Activated T-helper 2 cell treated with anti-CD3 and anti-CD28 coated beads, Interferon-gamma antibody, Interleukin-2, Interleukin-4, amounts not matched to agents 10 μg/mL and 5 μg/mL and 100 μg/mL, durations not matched to agents 14 hours and 24 hours and 36 hours (primary cell): ENCODE measurements at regions not wholly inside any gene's neighbourhood (a gene's known extent, or its start where the extent isn't known, plus 50 kb on each side); places are given as distances from the start of the nearest gene placed in this dataset.

Experiments
- DNase-seq: peaks from one replicate; pipeline ENCODE4 v3.0.0; 2021; ENCODE audit warnings: low spot score
- H3K27ac Mint-ChIP-seq: one replicate; pipeline ENCODE4 v1.8.0; 2021; ENCODE audit warnings: mixed read lengths
- H3K27me3 Mint-ChIP-seq: one replicate; pipeline ENCODE4 v1.8.0; 2021; ENCODE audit warnings: low read depth, mixed read lengths
- H3K36me3 Mint-ChIP-seq: one replicate; pipeline ENCODE4 v1.8.0; 2021; ENCODE audit warnings: low read depth, mixed read lengths
- H3K4me1 Mint-ChIP-seq: one replicate; pipeline ENCODE4 v1.8.0; 2021; ENCODE audit warnings: low read depth, mixed read lengths
- H3K4me3 Mint-ChIP-seq: one replicate; pipeline ENCODE4 v1.8.0; 2021; ENCODE audit warnings: low read depth, mild to moderate bottlenecking, moderate library complexity, mixed read lengths
- H3K9me3 Mint-ChIP-seq: one replicate; pipeline ENCODE4 v1.8.0; 2021; ENCODE audit warnings: mixed read lengths
- intact Hi-C: fragments of 100-400 bp; cut with micrococcal nuclease; formaldehyde crosslinking; loops from one replicate; pipeline ENCODE4 v1.15.1; 2023

DNA sequence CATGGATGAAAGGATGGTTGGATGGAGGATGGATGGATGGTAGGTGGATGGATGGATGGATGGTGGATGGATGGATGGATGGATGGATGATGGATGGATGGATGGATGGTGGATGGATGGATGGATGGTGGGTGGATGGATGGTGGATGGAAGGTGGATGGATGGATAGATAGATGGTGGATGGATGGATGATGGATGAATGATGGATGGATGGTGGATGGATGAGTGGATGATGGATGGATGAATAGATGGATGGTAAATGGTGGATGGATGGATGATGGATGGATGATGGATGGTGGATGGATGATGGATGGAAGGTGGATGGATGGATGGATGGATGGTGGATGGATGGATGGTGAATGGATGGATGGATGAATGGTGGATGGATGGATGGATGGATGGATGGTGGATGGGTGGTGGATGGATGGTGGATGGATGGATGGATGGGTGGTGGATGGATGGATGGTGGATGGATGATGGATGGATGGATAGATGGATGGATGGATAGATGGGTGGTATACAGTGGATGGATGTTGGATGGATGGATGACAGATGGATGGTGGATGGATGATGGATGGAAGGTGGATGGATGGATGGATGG, 350.8 kb downstream of the BRD1 start:
- H3K27me3 Mint-ChIP-seq = no peaks in the 10 kb centered on the region
- intact Hi-C loops = no loop called here
- H3K9me3 Mint-ChIP-seq = peaks cover 12% of the 10 kb centered on the region
- DNase-seq = no peak
- no peak overlapping the region for H3K4me3 Mint-ChIP-seq
- peaks cover 12% of the 10 kb centered on the region for H3K36me3 Mint-ChIP-seq
- no peak overlapping the region for H3K27ac Mint-ChIP-seq
- no peaks in the 10 kb centered on the region for H3K4me1 Mint-ChIP-seq

GRCh38 chr22:49476176-49476575, 351.5 kb downstream of the BRD1 start:
- Mint-ChIP-seq H3K9me3 (peaks cover 12% of the 10 kb centered on the region), H3K36me3 (peaks cover 12% of the 10 kb centered on the region), H3K4me1 (no peaks in the 10 kb centered on the region), H3K27ac (no peak overlapping the region), H3K4me3 (no peak overlapping the region), H3K27me3 (no peaks in the 10 kb centered on the region)
- no peak for DNase-seq
- intact Hi-C loops = no loop called here

- H3K4me1 Mint-ChIP-seq = no peaks in the 10 kb centered on the region
- DNase-seq = no peak
- peaks cover 12% of the 10 kb centered on the region for H3K36me3 Mint-ChIP-seq
- H3K9me3 Mint-ChIP-seq = peaks cover 12% of the 10 kb centered on the region
- H3K27me3 Mint-ChIP-seq = no peaks in the 10 kb centered on the region
- H3K4me3 Mint-ChIP-seq = no peak overlapping the region
- intact Hi-C loops = no loop called here
- H3K27ac Mint-ChIP-seq = no peak overlapping the region
Measured at GRCh38 chr22:49475253-49475652, 352.4 kb downstream of the BRD1 start.

DNA sequence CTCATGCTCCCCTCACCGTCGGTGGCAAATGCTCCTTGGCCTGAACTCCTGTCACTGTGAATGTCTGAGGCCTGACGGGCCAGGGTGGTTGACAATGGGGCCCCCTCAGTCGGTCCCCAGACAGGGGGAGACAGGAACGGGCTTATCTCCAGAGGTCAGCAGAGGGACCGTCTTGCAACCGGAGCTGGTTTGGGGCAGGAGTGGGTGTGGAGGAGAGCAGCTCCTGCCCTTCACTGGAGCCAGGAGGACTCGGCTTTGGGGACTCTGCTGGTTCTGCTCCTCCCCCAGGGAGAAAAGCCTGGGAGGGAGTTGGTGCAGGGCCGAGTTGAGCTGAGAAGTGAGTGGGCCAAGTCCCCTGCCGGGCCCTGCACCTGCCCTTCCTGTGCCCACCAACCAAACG, 354.4 kb downstream of the BRD1 start:
- intact Hi-C loops = no loop called here
- Mint-ChIP-seq H3K9me3 (peaks cover 12% of the 10 kb centered on the region), H3K27me3 (no peaks in the 10 kb centered on the region), H3K27ac (no peak overlapping the region), H3K36me3 (peaks cover 12% of the 10 kb centered on the region), H3K4me1 (no peaks in the 10 kb centered on the region), H3K4me3 (no peak overlapping the region)
- no peak for DNase-seq

DNA sequence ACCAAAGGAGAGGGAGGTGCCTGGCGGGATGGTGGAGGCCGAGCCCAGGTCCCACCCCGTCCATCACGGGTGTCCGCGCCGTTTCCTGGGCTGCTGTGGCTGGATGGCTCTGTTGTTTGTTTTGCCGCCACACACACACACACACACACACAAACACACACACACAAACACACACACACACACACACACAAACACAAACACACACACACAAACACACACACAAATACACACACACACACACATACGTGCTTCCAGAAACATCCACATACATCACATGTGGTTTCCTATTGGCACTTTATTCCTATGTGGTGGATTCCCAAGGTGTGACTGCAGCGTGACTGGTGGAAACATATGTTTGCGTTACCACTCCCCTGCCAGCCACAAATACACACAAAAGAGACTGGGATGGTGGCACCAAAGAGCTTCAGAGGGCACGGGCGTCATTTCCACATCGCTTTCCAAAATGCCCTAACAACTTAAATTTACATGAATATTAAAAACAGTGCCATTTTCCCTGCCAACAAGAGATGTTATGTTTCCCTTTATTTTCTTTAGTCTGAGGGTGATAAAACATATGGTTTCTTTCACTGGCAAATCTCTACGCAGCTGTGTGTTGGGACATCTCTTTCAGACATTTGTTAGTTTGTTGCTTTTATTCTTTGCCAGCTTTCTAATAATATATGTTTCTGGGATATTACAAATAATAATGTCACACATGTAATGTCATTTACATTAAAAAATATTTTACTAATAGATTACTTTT, 356.8 kb downstream of the BRD1 start:
- intact Hi-C loops = no loop called here
- Mint-ChIP-seq H3K36me3 (no peaks in the 10 kb centered on the region), H3K27me3 (no peaks in the 10 kb centered on the region), H3K27ac (no peak overlapping the region), H3K4me3 (no peak overlapping the region), H3K9me3 (no peaks in the 10 kb centered on the region), H3K4me1 (no peaks in the 10 kb centered on the region)
- no peak for DNase-seq

GRCh38 chr22:49469896-49470740, 357.6 kb downstream of the BRD1 start:
- Mint-ChIP-seq H3K27ac (no peak overlapping the region), H3K9me3 (no peaks in the 10 kb centered on the region), H3K4me3 (no peak overlapping the region), H3K36me3 (no peaks in the 10 kb centered on the region), H3K4me1 (no peaks in the 10 kb centered on the region), H3K27me3 (no peaks in the 10 kb centered on the region)
- no peak for DNase-seq
- intact Hi-C loops = no loop called here

GRCh38 chr22:49468487-49469198, 359.0 kb downstream of the BRD1 start:
- H3K4me1 Mint-ChIP-seq = no peaks in the 10 kb centered on the region
- intact Hi-C loops = no loop called here
- no peak overlapping the region for H3K4me3 Mint-ChIP-seq
- no peaks in the 10 kb centered on the region for H3K27me3 Mint-ChIP-seq
- H3K9me3 Mint-ChIP-seq = no peaks in the 10 kb centered on the region
- H3K36me3 Mint-ChIP-seq = no peaks in the 10 kb centered on the region
- no peak for DNase-seq
- no peak overlapping the region for H3K27ac Mint-ChIP-seq

DNA sequence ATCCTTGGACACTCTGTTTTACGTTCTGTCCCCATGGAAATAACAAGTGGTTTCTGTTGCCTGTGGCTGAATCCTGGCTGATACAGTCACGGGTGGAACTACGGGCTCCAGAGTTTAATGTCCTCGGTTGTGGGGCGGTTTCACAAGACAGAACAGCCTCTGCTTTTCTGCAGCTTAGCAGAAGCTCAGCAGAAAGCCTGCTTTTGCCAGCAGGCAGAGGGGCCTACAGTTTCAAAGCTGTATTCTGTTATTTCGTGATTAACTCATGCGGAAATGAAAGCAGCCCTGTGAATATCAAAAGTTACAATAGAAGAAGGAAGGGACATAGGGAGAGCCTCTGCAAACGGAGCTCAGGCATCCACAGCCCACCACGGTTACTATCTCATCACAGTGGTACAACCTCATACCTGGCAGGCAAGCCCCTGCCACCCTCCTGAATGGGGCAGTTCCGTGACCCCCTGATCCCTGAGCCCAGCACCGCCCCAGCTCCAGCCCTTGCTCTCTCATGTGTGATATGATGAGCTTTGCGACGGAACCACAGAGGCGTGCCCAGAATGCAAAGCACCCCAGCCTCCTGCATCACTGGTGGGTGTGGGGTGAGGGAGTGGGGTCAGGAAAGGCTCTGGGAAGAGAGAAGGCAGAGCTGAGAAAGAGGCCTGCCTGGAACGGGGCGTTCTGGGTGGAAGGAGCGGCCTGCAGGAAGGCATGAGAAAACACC, 360.6 kb downstream of the BRD1 start:
- Mint-ChIP-seq H3K4me3 (no peak overlapping the region), H3K27me3 (no peaks in the 10 kb centered on the region), H3K9me3 (no peaks in the 10 kb centered on the region), H3K36me3 (no peaks in the 10 kb centered on the region), H3K4me1 (no peaks in the 10 kb centered on the region), H3K27ac (no peak overlapping the region)
- intact Hi-C loops = no loop called here
- no peak for DNase-seq

GRCh38 chr22:49464037-49464436, 363.6 kb downstream of the BRD1 start:
- Mint-ChIP-seq H3K4me1 (no peaks in the 10 kb centered on the region), H3K27me3 (no peaks in the 10 kb centered on the region), H3K9me3 (no peaks in the 10 kb centered on the region), H3K27ac (no peak overlapping the region), H3K4me3 (no peak overlapping the region), H3K36me3 (no peaks in the 10 kb centered on the region)
- intact Hi-C loops = no loop called here
- no peak for DNase-seq

DNA sequence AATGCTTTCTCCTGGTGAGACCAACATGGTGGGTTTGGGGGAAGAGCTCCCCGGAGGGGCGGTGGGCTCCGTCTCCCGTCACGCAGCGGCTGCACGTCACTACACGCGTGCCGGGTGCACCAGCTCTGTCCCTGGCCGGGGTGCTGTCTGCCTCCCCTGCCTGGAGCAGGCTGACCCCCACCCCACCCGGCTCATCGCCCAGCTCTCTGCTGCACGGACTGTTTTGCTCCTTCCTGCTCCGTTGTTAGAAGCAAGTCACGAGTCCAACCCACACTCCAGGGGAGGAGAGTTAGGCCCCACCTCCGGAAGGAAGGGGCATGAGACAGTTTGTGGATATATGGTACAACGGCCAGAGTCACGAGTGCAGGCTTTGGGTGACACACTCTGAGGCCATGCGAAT, 364.9 kb downstream of the BRD1 start:
- H3K4me3 Mint-ChIP-seq = no peak overlapping the region
- H3K27me3 Mint-ChIP-seq = no peaks in the 10 kb centered on the region
- intact Hi-C loops = no loop called here
- no peaks in the 10 kb centered on the region for H3K4me1 Mint-ChIP-seq
- no peaks in the 10 kb centered on the region for H3K36me3 Mint-ChIP-seq
- H3K9me3 Mint-ChIP-seq = no peaks in the 10 kb centered on the region
- no peak for DNase-seq
- H3K27ac Mint-ChIP-seq = no peak overlapping the region

DNA sequence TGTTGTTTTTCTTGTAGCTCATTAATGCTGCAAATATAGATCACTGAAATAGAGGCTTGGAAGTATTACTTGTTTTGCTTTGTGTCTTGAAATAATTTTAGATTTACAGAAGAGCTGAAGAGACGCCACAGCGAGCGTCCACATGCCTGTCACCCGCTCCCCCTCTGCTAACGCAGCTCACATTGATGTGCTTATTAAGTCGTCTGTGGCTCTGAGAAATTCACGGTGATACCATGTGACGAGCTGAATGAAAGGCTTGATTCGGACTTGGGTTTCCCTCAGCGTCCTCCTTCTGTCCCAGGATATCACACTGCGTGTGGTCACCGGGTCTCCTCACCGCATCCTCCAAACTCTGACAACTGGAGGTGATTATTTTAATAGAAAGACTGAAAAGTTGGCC, 365.4 kb downstream of the BRD1 start:
- H3K4me1 Mint-ChIP-seq = no peaks in the 10 kb centered on the region
- no peak overlapping the region for H3K4me3 Mint-ChIP-seq
- intact Hi-C loops = no loop called here
- no peak overlapping the region for H3K27ac Mint-ChIP-seq
- H3K36me3 Mint-ChIP-seq = no peaks in the 10 kb centered on the region
- H3K27me3 Mint-ChIP-seq = no peaks in the 10 kb centered on the region
- DNase-seq = no peak
- H3K9me3 Mint-ChIP-seq = no peaks in the 10 kb centered on the region

GRCh38 chr22:49461674-49462073, 366.0 kb downstream of the BRD1 start:
- no peaks in the 10 kb centered on the region for H3K9me3 Mint-ChIP-seq
- H3K36me3 Mint-ChIP-seq = no peaks in the 10 kb centered on the region
- no peak for DNase-seq
- H3K27me3 Mint-ChIP-seq = no peaks in the 10 kb centered on the region
- H3K4me1 Mint-ChIP-seq = no peaks in the 10 kb centered on the region
- no peak overlapping the region for H3K4me3 Mint-ChIP-seq
- H3K27ac Mint-ChIP-seq = no peak overlapping the region
- intact Hi-C loops = no loop called here
